K562 (cell line): ENCODE measurements at regions not wholly inside any gene's neighbourhood (a gene's known extent, or its start where the extent isn't known, plus 50 kb on each side); places are given as distances from the start of the nearest gene placed in this dataset.
A peak's percentile ranks its signal among the peaks of the same experiment; 100 is the strongest.
"Not testable (repeated sequence)": the region's sequence is repeated elsewhere in the genome, so short reads cannot be mapped to it uniquely, and the experiment has no call there.

ENCODE experiments used
- ATAC-seq: fragments of 200-7000 bp; cut with Tn5 transposase; 3 replicates; pipeline ENCODE4 v1.9.1; 2020; ENCODE audit warnings: moderate library complexity
- BruUV-seq: library from RNA; stranded (reverse); fragments of 400-500 nt; replicated peaks from 2 replicates; lab custom pipeline; 2021; lab: Mats Ljungman, UMichigan
- CTCF ChIA-PET: fragments of 300-600 bp; formaldehyde crosslinking; extraction: SDS; loops from one replicate; lab custom pipeline; 2021; ENCODE audit warnings: low intra/inter-chr PET ratio; lab: Yijun Ruan, JAX
- POLR2A ChIA-PET: fragments of 300-600, 350-650 bp; sonication (Branson Sonifier 250); formaldehyde crosslinking; extraction: SDS; loops from one replicate; lab custom pipeline; 2021; ENCODE audit warnings: antibody characterized with exemption, inconsistent platforms; lab: Yijun Ruan, JAX
- DNase-seq, 4 experiments: peaks; one replicate each; pipeline versions ENCODE4 v3.0.0 to v3.0.0-alpha.2; 2011 to 2018; ENCODE audit warnings: low spot score in 3 of 4, mixed read lengths in 3 of 4; ENCODE audit errors: extremely low read depth in 1 of 4
- FAIRE-seq: peaks from 2 replicates; lab custom pipeline; 2011; peaks lifted over from hg19 to GRCh38; lab: Jason Lieb, UNC
- H2AFZ ChIP-seq: 2 replicates; pipeline ENCODE4 v1.6.0; 2011; ENCODE audit warnings: low read depth, low read length, control low read depth, inconsistent platforms
- H3K27ac ChIP-seq: fragments of 200-600 bp; 3 replicates; pipeline ENCODE4 v1.8.0; 2011; ENCODE audit warnings: low read depth, mild to moderate bottlenecking, control low read depth, inconsistent platforms, low read length, moderate library complexity, mixed read lengths; ENCODE audit errors: extremely low read depth
- H3K27me3 ChIP-seq, 2 experiments: fragments of 300-600 bp in 1 of 2; 2 replicates in 1 of 2; 3 replicates in 1 of 2; pipeline versions ENCODE4 v1.6.0 to v1.8.0; 2011; ENCODE audit warnings: inconsistent platforms in 2 of 2, low read length in 2 of 2, mild to moderate bottlenecking in 1 of 2, mixed read lengths in 1 of 2, moderate library complexity in 1 of 2; ENCODE audit not compliant: control insufficient read depth in 2 of 2, insufficient read depth in 2 of 2
- H3K36me3 ChIP-seq: fragments of 300-600 bp; 3 replicates; pipeline ENCODE4 v1.8.0; 2011; ENCODE audit warnings: mild to moderate bottlenecking, low read length, inconsistent platforms; ENCODE audit not compliant: control insufficient read depth, insufficient read depth
- H3K4me1 ChIP-seq, 2 experiments: fragments of 200-600 bp in 1 of 2; replicated peaks in 1 of 2; 2 replicates in 1 of 2; 3 replicates in 1 of 2; pipeline versions ENCODE4 v1.5.1 to v1.8.0; 2011; ENCODE audit warnings: inconsistent platforms in 2 of 2, low read length in 2 of 2, mild to moderate bottlenecking in 1 of 2, mixed read lengths in 1 of 2, moderate library complexity in 1 of 2; ENCODE audit not compliant: control insufficient read depth in 2 of 2, insufficient read depth in 2 of 2
- H3K4me2 ChIP-seq: 2 replicates; pipeline ENCODE4 v1.6.1; 2011; ENCODE audit warnings: low read length, control low read depth, inconsistent platforms, mixed read lengths; ENCODE audit not compliant: insufficient read depth
- H3K4me3 ChIP-seq: fragments of 200-600 bp; sonication (generic), shearing (Covaris generic); 2 replicates; pipeline ENCODE4 v1.5.1; 2016; ENCODE audit warnings: control low read depth, inconsistent platforms
- H3K79me2 ChIP-seq: fragments of 200-600 bp; 3 replicates; pipeline ENCODE4 v1.8.0; 2011; ENCODE audit warnings: low read length, inconsistent platforms; ENCODE audit not compliant: control insufficient read depth, insufficient read depth
- H3K9ac ChIP-seq, 2 experiments: 2 replicates each; pipeline versions ENCODE4 v1.6.0 to v1.6.1; 2011; ENCODE audit warnings: low read depth in 2 of 2, low read length in 2 of 2, control low read depth in 1 of 2, inconsistent platforms in 1 of 2, mild to moderate bottlenecking in 1 of 2, mixed read lengths in 1 of 2; ENCODE audit not compliant: insufficient read depth in 1 of 2
- H3K9me1 ChIP-seq: one replicate; pipeline ENCODE4 v1.6.0; 2011; ENCODE audit warnings: inconsistent platforms, mild to moderate bottlenecking, low read length, moderate library complexity; ENCODE audit not compliant: control insufficient read depth, insufficient read depth
- H3K9me3 ChIP-seq: replicated peaks from 2 replicates; pipeline ENCODE4 v1.5.1; 2011; ENCODE audit warnings: low read depth, low read length, inconsistent platforms; ENCODE audit not compliant: control insufficient read depth, insufficient read depth
- H4K20me1 ChIP-seq: replicated peaks from 2 replicates; pipeline ENCODE4 v1.6.1; 2011; ENCODE audit warnings: low read length, inconsistent platforms, mixed read lengths; ENCODE audit not compliant: control insufficient read depth, insufficient read depth
- ZFP36 ChIP-seq: fragments of 150-350 bp; IDR thresholded peaks from 2 replicates; pipeline ENCODE4 v1.6.1; 2018; ENCODE audit warnings: low read length, low read depth; ENCODE audit not compliant: partially characterized antibody
- ZNF561 ChIP-seq: fragments of 450-650 bp; formaldehyde crosslinking; conservative IDR thresholded peaks from 2 replicates; pipeline ENCODE4 v1.4.0; 2020; ENCODE audit warnings: mild to moderate bottlenecking, moderate library complexity
- WGBS: fragments of 100-300 bp; shearing (Covaris generic); methylation state at CpG from one replicate; pipeline ENCODE4 v1.1.6; 2016; ENCODE audit warnings: low coverage, mixed read lengths; ENCODE audit not compliant: insufficient coverage; ENCODE audit errors: missing lambda C conversion rate; 5-methylcytosine and 5-hydroxymethylcytosine counted together
- in situ Hi-C: fragments of 300-500 bp; cut with MboI; formaldehyde crosslinking; loops from 4 replicates; pipeline ENCODE4 v1.15.0; 2018; ENCODE audit warnings: inconsistent platforms, mixed read lengths
- intact Hi-C: fragments of 100-400 bp; cut with micrococcal nuclease; formaldehyde crosslinking; loops from 2 replicates; pipeline ENCODE4 v1.14.2; 2022

- TF ChIP-seq ZNF561 (CRISPR knock-in tag) (no peak), ZFP36 (peak; percentile 30)
- H2AFZ ChIP-seq, result no peak overlapping the region
- H3K4me2 ChIP-seq, result no peak overlapping the region
- no peaks in the 10 kb centered on the region for H3K36me3 ChIP-seq
- H3K79me2 ChIP-seq, result no peaks in the 10 kb centered on the region
- no peak overlapping the region for H3K27ac ChIP-seq
- H3K9me1 ChIP-seq, result no peaks in the 10 kb centered on the region
- H3K9ac ChIP-seq, result no peak overlapping the region
- no peak overlapping the region for H3K4me3 ChIP-seq
- WGBS, result 3% methylated on average over 18 of the region's 19 CpGs
- peaks cover 0 to 3% of the 10 kb centered on the region in 2 experiments; a peak in 2 of 5 replicates for H3K4me1 ChIP-seq
- in situ Hi-C loops (loop anchor here (10.0 kb wide), 1 partner anchor 1543 kb away; no protein-coding TSS in a partner anchor), intact Hi-C loops (loop anchor here (2.0 kb wide), 1 partner anchor 1543 kb away; no protein-coding TSS in a partner anchor)
- peaks cover 9 to 49% of the 10 kb centered on the region in 2 experiments for H3K27me3 ChIP-seq
- ChIA-PET POLR2A (no interaction called here), CTCF (no interaction called here)
- FAIRE-seq, result no peak
- no peak for DNase-seq
- no peaks in the 10 kb centered on the region for H3K9me3 ChIP-seq
- no peak for ATAC-seq
- peaks cover 4% of the 10 kb centered on the region; the same call in 1 of the 2 replicates for H4K20me1 ChIP-seq
- BruUV-seq, result no TSS peak
Measured at GRCh38 chr19:30681162-30682100, 309.2 kb downstream of the ZNF536 start.

GRCh38 chr19:30680399-30680798 is 308.2 kb downstream of the ZNF536 start:
- DNase-seq, H3K36me3 ChIP-seq, H2AFZ ChIP-seq, intact Hi-C loops, POLR2A ChIA-PET, H3K27ac ChIP-seq, CTCF ChIA-PET, H3K9me3 ChIP-seq, H3K4me1 ChIP-seq, H3K9ac ChIP-seq, ATAC-seq, H3K4me2 ChIP-seq, H3K79me2 ChIP-seq, FAIRE-seq, H3K9me1 ChIP-seq, BruUV-seq, H3K4me3 ChIP-seq, H4K20me1 ChIP-seq: not testable (repeated sequence)
- H3K27me3 ChIP-seq, result peaks cover 6 to 40% of the 10 kb centered on the region in 2 experiments
- in situ Hi-C loops, result loop anchor here (10.0 kb wide), 1 partner anchor 1544 kb away; no protein-coding TSS in a partner anchor
- WGBS, result 0% methylated on average over 2 of the region's 3 CpGs
